Gastrocnemius medialis (tissue), 4 donors: ENCODE measurements at regions not wholly inside any gene's neighbourhood (a gene's known extent, or its start where the extent isn't known, plus 50 kb on each side); places are given as distances from the start of the nearest gene placed in this dataset.

Experiments
- ATAC-seq, 2 donors: fragments of 150-250 bp; one replicate each; pipeline ENCODE4 v1.9.1; 2016
- DNase-seq, 2 donors: peaks; one replicate each; pipeline ENCODE4 v3.0.0-alpha.2; 2019
- H3K27ac ChIP-seq, 4 donors: fragments of 200-600 bp; sonication (generic); 1 replicate in 1 of 4; 2 replicates in 3 of 4; pipeline ENCODE4 v1.5.1; 2016 to 2018; ENCODE audit warnings: mild to moderate bottlenecking in 2 of 4, moderate library complexity in 1 of 4
- H3K27me3 ChIP-seq, 3 donors: fragments of 200-600 bp; sonication (generic) in 2 of 3; 1 replicate in 1 of 3; 2 replicates in 2 of 3; pipeline versions ENCODE4 v1.5.1 to v1.6.0; 2016 to 2019; ENCODE audit warnings: mild to moderate bottlenecking in 1 of 3, moderate library complexity in 1 of 3
- H3K36me3 ChIP-seq, 2 donors: fragments of 200-600 bp; sonication (generic) in 1 of 2; one replicate each; pipeline ENCODE4 v1.5.1; 2017 to 2018
- H3K4me1 ChIP-seq, 2 donors: fragments of 200-600 bp; sonication (generic) in 1 of 2; one replicate each; pipeline ENCODE4 v1.5.1; 2016 to 2017; ENCODE audit warnings: mild to moderate bottlenecking in 2 of 2
- H3K4me3 ChIP-seq, 4 donors: fragments of 200-600 bp; sonication (generic) in 3 of 4; 1 replicate in 1 of 4; 2 replicates in 3 of 4; pipeline ENCODE4 v1.5.1; 2016 to 2019; ENCODE audit warnings: mild to moderate bottlenecking in 2 of 4
- H3K9me3 ChIP-seq, 3 donors: fragments of 200-600 bp; sonication (generic) in 2 of 3; 1 replicate in 1 of 3; 2 replicates in 2 of 3; pipeline ENCODE4 v1.5.1; 2016 to 2019
- POLR2A ChIP-seq, 2 donors: fragments of 450-650 bp; IDR thresholded peaks; one replicate each; pipeline ENCODE4 v1.6.1; 2017; ENCODE audit warnings: antibody characterized with exemption in 2 of 2, mild to moderate bottlenecking in 2 of 2, moderate library complexity in 2 of 2
- in situ Hi-C, 4 donors: fragments of 200-750 bp; cut with MboI; loops; one replicate each; pipeline versions ENCODE4 v1.15.0 to v1.8.0; 2017; ENCODE audit warnings: low sequenced_read_pairs in 4 of 4
- intact Hi-C: fragments of 100-400 bp; cut with DNase I; formaldehyde crosslinking; loops from one replicate; pipeline ENCODE4 v1.15.1; 2023; ENCODE audit warnings: low total_unique reads
- TF ChIP-seq, protein P1 (sequence below), 5 experiments: fragments of 450-650 bp in 3 of 5; fragments of 200-600 bp in 2 of 5; sonication (generic) in 2 of 5; IDR thresholded peaks in 4 of 5; conservative IDR thresholded peaks in 1 of 5; 1 replicate in 4 of 5; 2 replicates in 1 of 5; pipeline ENCODE4 v1.5.1; 2016 to 2019; ENCODE audit warnings: antibody characterized with exemption in 5 of 5, mild to moderate bottlenecking in 3 of 5, moderate library complexity in 3 of 5

DNA sequence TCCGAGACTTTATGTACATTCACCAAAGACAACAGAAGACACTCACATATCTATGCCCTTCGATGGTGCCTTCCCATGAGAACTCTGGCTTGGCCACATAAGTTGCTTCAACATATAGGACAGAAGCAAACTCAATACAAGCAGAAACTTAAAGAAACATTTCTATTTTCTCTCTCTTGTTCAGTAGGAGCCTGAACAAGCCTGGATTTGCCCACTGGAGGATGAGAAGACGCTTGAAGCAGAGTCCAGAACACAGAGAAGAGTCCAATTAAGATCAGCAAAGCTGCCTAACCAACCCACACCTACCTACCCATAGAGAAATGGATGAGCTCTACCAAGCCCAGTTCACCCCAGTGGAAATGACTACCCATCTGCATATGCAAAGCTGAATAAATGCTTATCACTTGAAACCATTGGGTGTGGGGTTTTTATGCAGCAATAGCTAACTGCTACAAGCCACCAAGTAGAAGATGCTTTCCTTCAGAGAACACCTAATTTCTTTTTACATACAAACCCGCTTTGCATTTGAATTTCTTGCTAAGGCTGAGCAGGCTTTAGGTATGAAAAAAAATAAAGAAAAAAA is 337.9 kb upstream of the DYNLRB2 start:
- Histone ChIP-seq H3K9me3 (no peaks in the 10 kb centered on the region), H3K27ac (no peak overlapping the region), H3K4me3 (no peak overlapping the region), H3K36me3 (no peaks in the 10 kb centered on the region), H3K27me3 (no peaks in the 10 kb centered on the region), H3K4me1 (no peaks in the 10 kb centered on the region)
- intact Hi-C loops (no loop called here), in situ Hi-C loops (no loop called here)
- no peak for DNase-seq
- TF ChIP-seq POLR2A (IDR thresholded peaks at IDR 0.05) = no peak
- TF ChIP-seq, protein P1, sequence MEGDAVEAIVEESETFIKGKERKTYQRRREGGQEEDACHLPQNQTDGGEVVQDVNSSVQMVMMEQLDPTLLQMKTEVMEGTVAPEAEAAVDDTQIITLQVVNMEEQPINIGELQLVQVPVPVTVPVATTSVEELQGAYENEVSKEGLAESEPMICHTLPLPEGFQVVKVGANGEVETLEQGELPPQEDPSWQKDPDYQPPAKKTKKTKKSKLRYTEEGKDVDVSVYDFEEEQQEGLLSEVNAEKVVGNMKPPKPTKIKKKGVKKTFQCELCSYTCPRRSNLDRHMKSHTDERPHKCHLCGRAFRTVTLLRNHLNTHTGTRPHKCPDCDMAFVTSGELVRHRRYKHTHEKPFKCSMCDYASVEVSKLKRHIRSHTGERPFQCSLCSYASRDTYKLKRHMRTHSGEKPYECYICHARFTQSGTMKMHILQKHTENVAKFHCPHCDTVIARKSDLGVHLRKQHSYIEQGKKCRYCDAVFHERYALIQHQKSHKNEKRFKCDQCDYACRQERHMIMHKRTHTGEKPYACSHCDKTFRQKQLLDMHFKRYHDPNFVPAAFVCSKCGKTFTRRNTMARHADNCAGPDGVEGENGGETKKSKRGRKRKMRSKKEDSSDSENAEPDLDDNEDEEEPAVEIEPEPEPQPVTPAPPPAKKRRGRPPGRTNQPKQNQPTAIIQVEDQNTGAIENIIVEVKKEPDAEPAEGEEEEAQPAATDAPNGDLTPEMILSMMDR (IDR thresholded peaks at IDR 0.05 in 4 of 5, conservative IDR thresholded peaks at IDR 0.05 in 1 of 5) = no peak
- ATAC-seq = no peak

DNA sequence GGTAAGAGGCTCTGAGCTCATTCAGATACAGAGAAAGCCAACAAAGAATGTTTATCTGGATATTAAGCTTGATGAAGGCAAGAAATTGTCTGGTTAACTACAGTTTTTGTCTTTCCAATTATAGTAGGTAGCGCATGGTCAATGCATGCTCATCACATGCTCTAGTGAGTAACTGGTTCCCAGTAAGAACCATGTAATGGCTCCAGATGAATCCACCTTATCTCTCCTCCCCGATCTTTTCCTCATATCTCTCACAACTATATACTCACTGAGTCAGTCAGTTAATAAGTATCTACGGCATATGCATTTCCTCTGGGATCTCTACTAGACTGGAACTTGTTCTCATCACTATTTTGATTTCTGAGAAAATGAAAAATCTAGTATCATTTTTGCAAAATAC is 340.7 kb upstream of the DYNLRB2 start:
- H3K36me3 ChIP-seq = no peaks in the 10 kb centered on the region
- no peak for TF ChIP-seq POLR2A (IDR thresholded peaks at IDR 0.05)
- TF ChIP-seq, protein P1 (IDR thresholded peaks at IDR 0.05 in 4 of 5, conservative IDR thresholded peaks at IDR 0.05 in 1 of 5) = no peak
- DNase-seq (no peak), ATAC-seq (no peak)
- H3K9me3 ChIP-seq = no peaks in the 10 kb centered on the region
- no peak overlapping the region for H3K4me3 ChIP-seq
- in situ Hi-C loops (no loop called here), intact Hi-C loops (no loop called here)
- H3K27me3 ChIP-seq = no peaks in the 10 kb centered on the region
- H3K4me1 ChIP-seq = no peaks in the 10 kb centered on the region
- H3K27ac ChIP-seq = no peak overlapping the region

DNA sequence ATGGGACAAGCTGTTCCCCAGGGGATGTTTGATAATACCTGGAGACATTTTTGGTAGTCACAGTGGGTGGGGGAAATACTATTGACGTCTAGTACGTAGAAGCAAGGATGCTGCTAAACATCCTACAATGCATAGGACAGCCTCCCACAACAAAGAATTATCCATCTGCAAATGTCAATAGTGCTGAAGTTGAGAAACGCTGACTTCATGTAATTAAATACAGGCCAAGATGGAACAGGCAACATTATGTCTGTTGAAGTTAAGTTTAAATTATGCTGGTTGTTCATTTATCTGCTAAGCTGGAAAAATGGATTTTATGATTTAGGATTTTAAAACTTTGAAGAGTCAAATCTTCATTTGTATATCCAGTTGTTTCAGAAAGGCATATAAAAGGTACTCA is 341.2 kb upstream of the DYNLRB2 start:
- Histone ChIP-seq H3K4me1 (no peaks in the 10 kb centered on the region), H3K4me3 (no peak overlapping the region), H3K27me3 (no peaks in the 10 kb centered on the region), H3K36me3 (no peaks in the 10 kb centered on the region), H3K27ac (no peak overlapping the region), H3K9me3 (no peaks in the 10 kb centered on the region)
- ATAC-seq (no peak), DNase-seq (no peak)
- no peak for TF ChIP-seq POLR2A (IDR thresholded peaks at IDR 0.05)
- TF ChIP-seq, protein P1 (IDR thresholded peaks at IDR 0.05 in 4 of 5, conservative IDR thresholded peaks at IDR 0.05 in 1 of 5) = no peak
- intact Hi-C loops (no loop called here), in situ Hi-C loops (no loop called here)

DNA sequence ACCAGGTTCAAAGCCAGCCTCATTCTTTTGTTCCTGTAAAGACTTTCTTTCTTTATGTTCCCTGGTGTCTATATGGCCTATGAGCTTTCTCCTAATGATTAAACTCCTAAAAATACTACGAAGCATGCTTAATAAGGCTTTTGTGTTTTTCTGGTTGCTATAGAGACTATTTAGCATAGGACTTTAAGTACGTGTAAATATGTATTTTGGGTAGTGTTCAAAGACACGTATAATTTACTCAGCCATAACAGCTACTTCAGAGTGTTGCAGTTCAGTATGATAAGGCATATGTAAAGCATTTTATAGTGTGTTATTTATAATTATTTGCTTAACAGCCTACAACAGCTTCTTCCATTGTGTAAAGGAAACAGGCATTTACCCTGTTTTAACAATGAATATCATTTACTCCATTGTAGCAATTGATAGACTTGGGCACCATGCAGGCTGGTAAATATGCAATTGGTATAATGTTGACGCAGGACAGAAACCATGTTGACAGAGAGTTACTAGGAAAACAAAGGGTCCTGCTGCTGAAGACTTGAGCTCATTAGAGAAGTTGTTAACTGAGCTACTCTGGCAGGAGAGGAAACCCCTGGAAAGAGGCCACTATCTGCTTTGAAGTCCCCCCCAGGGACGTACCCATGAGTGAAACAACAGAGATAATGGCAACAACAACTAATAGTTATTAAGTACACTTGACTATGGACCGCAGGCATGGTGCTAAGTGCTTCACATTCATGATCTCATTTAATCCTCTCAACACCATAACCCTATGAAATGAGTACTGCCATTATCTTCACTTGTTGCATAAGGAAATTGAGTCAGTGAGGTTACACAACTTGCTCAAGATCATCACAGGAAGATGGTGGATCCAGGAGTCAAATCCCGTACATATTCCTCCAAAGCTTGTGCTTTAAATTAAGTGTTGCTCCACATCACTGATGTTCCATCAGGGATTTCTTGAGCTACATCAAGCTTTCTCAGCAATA is 342.2 kb upstream of the DYNLRB2 start:
- in situ Hi-C loops (no loop called here), intact Hi-C loops (no loop called here)
- no peak for DNase-seq
- H3K27me3 ChIP-seq = no peaks in the 10 kb centered on the region
- no peak overlapping the region for H3K27ac ChIP-seq
- no peak for ATAC-seq
- H3K36me3 ChIP-seq = no peaks in the 10 kb centered on the region
- TF ChIP-seq, protein P1 (IDR thresholded peaks at IDR 0.05 in 4 of 5, conservative IDR thresholded peaks at IDR 0.05 in 1 of 5) = no peak
- no peak for TF ChIP-seq POLR2A (IDR thresholded peaks at IDR 0.05)
- H3K4me1 ChIP-seq = no peaks in the 10 kb centered on the region
- H3K4me3 ChIP-seq = no peak overlapping the region
- H3K9me3 ChIP-seq = no peaks in the 10 kb centered on the region
